ENCODE measurements at regions not wholly inside any gene's neighbourhood (a gene's known extent, or its start where the extent isn't known, plus 50 kb on each side); places are given as distances from the start of the nearest gene placed in this dataset.

DNA sequence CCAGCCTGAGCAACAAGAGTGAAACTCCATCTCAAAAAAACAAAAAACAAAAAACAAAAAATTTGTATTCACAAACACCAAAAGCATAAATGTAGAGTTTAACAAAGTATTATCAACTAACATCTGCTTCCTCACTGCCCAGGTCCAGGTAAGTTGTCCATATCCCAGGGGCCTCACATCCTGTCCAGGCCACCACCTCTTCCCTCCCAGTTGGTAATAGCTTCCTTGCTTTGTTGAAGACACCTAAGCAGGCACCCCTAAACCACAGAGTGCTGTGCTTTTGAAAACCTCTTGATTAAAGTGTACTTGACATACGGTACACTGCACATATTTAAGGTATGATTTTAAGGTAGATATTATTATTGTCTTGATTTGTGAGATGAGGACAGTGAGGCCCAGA lies 299.8 kb downstream of the SHQ1 start:
- H3K9me2 ChIP-seq: no peaks in the 10 kb centered on the region

DNA sequence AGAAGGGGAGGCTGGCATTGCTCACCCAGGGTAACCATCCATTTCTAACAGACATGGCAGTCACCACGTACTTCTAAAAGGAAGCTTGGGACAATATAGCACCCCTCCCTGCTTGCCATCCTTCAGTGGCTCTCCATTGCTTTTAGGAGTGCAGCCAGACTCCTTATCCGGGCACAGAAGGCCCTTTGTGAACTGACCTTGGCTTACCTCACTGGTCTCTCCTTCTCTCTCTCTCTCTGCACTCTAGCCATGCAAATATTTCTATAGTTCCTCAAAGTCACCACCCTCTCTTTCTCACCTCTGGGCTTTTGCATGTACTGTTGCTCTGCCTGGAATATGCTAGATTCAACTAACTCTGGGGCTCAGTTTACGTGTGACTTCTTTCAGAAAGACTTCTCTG lies 301.1 kb downstream of the SHQ1 start:
- Histone ChIP-seq H3K27me3 (ENCODE audit: insufficient read depth) (no peaks in the 10 kb centered on the region; the same call in 1 of the 2 replicates), H3K4me1 (ENCODE audit: control insufficient read depth in 1 of 2, insufficient read depth in 2 of 2, low read depth in 1 of 2, low read length in 1 of 2) (peaks cover 0 to 4% of the 10 kb centered on the region in 2 experiments; a peak in 1 of 4 replicates), H3K4me2 (no peak overlapping the region), H3K9me2 (no peaks in the 10 kb centered on the region), H3K9ac (no peak overlapping the region), H3K9me3 (no peaks in the 10 kb centered on the region), H3K4me3 (ENCODE audit: low read depth in 2 of 2, low read length in 1 of 2) (no peak overlapping the region), H3K36me3 (replicated peaks in 1 of 2; ENCODE audit: control insufficient read depth in 1 of 2, insufficient read depth in 2 of 2, low read length in 1 of 2) (no peaks in the 10 kb centered on the region), H3F3A (replicated peaks; ENCODE audit: insufficient read depth) (no peaks in the 10 kb centered on the region), H4K20me1 (ENCODE audit: insufficient read depth) (no peaks in the 10 kb centered on the region), H3K27ac (ENCODE audit: low read depth in 2 of 2, low read length in 1 of 2) (no peak overlapping the region), H3K79me2 (ENCODE audit: insufficient read depth) (no peaks in the 10 kb centered on the region), H2AFZ (ENCODE audit: low read depth) (no peak overlapping the region)
- ChIA-PET POLR2A (no interaction called here), CTCF (no interaction called here)
- DNase-seq: no peak
- 59% methylated on average over 3 of the region's 3 CpGs for WGBS (ENCODE audit: low lambda C conversion rate)
- TF ChIP-seq, protein P1, sequence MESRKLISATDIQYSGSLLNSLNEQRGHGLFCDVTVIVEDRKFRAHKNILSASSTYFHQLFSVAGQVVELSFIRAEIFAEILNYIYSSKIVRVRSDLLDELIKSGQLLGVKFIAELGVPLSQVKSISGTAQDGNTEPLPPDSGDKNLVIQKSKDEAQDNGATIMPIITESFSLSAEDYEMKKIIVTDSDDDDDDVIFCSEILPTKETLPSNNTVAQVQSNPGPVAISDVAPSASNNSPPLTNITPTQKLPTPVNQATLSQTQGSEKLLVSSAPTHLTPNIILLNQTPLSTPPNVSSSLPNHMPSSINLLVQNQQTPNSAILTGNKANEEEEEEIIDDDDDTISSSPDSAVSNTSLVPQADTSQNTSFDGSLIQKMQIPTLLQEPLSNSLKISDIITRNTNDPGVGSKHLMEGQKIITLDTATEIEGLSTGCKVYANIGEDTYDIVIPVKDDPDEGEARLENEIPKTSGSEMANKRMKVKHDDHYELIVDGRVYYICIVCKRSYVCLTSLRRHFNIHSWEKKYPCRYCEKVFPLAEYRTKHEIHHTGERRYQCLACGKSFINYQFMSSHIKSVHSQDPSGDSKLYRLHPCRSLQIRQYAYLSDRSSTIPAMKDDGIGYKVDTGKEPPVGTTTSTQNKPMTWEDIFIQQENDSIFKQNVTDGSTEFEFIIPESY (IDR thresholded peaks at IDR 0.05; ENCODE audit: borderline replicate concordance, low read depth): no peak
- TF ChIP-seq JUND (IDR thresholded peaks at IDR 0.05) (no peak), TAF1 (IDR thresholded peaks at IDR 0.05; ENCODE audit: borderline replicate concordance, low read depth, low read length) (no peak), GATA2 (CRISPR knock-in tag; IDR thresholded peaks at IDR 0.05) (no peak), GABPA (IDR thresholded peaks at IDR 0.05; ENCODE audit: low read depth) (no peak), TEAD4 (IDR thresholded peaks at IDR 0.05; ENCODE audit: borderline replicate concordance, insufficient read depth) (no peak), POLR2AphosphoS5 (IDR thresholded peaks at IDR 0.05; ENCODE audit: low read depth, low read length) (no peak), YY1 (IDR thresholded peaks at IDR 0.05; ENCODE audit: low read depth) (no peak), RFX5 (IDR thresholded peaks at IDR 0.05; ENCODE audit: low read length) (no peak), NFIC (IDR thresholded peaks at IDR 0.05; ENCODE audit: borderline replicate concordance) (no peak), MEF2A (IDR thresholded peaks at IDR 0.05; ENCODE audit: borderline replicate concordance, low read depth) (no peak), CHD2 (IDR thresholded peaks at IDR 0.05; ENCODE audit: low read length, partially characterized antibody) (no peak), EP300 (IDR thresholded peaks at IDR 0.05; ENCODE audit: borderline replicate concordance in 1 of 2, low read depth in 1 of 2, low read length in 1 of 2) (no peak), SIN3A (IDR thresholded peaks at IDR 0.05; ENCODE audit: borderline replicate concordance, low read depth, low read length) (no peak), ELF1 (IDR thresholded peaks at IDR 0.05) (no peak)
- TF ChIP-seq, protein P2, sequence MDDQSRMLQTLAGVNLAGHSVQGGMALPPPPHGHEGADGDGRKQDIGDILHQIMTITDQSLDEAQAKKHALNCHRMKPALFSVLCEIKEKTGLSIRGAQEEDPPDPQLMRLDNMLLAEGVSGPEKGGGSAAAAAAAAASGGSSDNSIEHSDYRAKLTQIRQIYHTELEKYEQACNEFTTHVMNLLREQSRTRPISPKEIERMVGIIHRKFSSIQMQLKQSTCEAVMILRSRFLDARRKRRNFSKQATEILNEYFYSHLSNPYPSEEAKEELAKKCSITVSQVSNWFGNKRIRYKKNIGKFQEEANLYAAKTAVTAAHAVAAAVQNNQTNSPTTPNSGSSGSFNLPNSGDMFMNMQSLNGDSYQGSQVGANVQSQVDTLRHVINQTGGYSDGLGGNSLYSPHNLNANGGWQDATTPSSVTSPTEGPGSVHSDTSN (IDR thresholded peaks at IDR 0.05): no peak

More for the DNA sequence above, 299.8 kb downstream of the SHQ1 start:
- Histone ChIP-seq H3K9ac (no peak overlapping the region), H3K27ac (ENCODE audit: low read depth in 2 of 2, low read length in 1 of 2) (no peak overlapping the region), H2AFZ (ENCODE audit: low read depth) (no peak overlapping the region), H3K4me2 (no peak overlapping the region), H3K36me3 (replicated peaks in 1 of 2; ENCODE audit: control insufficient read depth in 1 of 2, insufficient read depth in 2 of 2, low read length in 1 of 2) (no peaks in the 10 kb centered on the region), H3F3A (replicated peaks; ENCODE audit: insufficient read depth) (no peaks in the 10 kb centered on the region), H4K20me1 (ENCODE audit: insufficient read depth) (no peaks in the 10 kb centered on the region), H3K79me2 (ENCODE audit: insufficient read depth) (no peaks in the 10 kb centered on the region), H3K4me1 (ENCODE audit: control insufficient read depth in 1 of 2, insufficient read depth in 2 of 2, low read depth in 1 of 2, low read length in 1 of 2) (peaks cover 0 to 4% of the 10 kb centered on the region in 2 experiments; a peak in 1 of 4 replicates), H3K4me3 (ENCODE audit: low read depth in 2 of 2, low read length in 1 of 2) (no peak overlapping the region), H3K9me3 (no peaks in the 10 kb centered on the region), H3K27me3 (ENCODE audit: insufficient read depth) (no peaks in the 10 kb centered on the region; the same call in 1 of the 2 replicates)
- POLR2A ChIA-PET: no interaction called here
- DNase-seq: no peak
- CTCF ChIA-PET: interaction anchor here (1.0 to 1.1 kb wide), 2 partner anchors 21 to 593 kb away, joined by 3 read pairs; no protein-coding TSS in a partner anchor
- WGBS (ENCODE audit: low lambda C conversion rate): 0% methylated on average over 1 of the region's 1 CpG
- TF ChIP-seq TCF12 (IDR thresholded peaks at IDR 0.05): no peak
- no peak for TF ChIP-seq SMC3 (IDR thresholded peaks at IDR 0.05; ENCODE audit: low read depth, low read length)
